MM.1S (cell line): ENCODE measurements at regions not wholly inside any gene's neighbourhood (a gene's known extent, or its start where the extent isn't known, plus 50 kb on each side); places are given as distances from the start of the nearest gene placed in this dataset.

Experiments
- DNase-seq: peaks from one replicate; pipeline ENCODE4 v3.0.0-alpha.2; 2015
- H2AFZ ChIP-seq: fragments of 300-600 bp; sonication (generic); 2 replicates; pipeline ENCODE4 v1.6.0; 2016; ENCODE audit warnings: antibody characterized with exemption, low read length
- H3F3A ChIP-seq: fragments of 300-600 bp; sonication (generic); 2 replicates; pipeline ENCODE4 v1.6.1; 2016; ENCODE audit warnings: mild to moderate bottlenecking, antibody characterized with exemption, low read length, moderate library complexity, mixed read lengths; ENCODE audit not compliant: insufficient read depth
- H3K27ac ChIP-seq: fragments of 300-600 bp; sonication (generic); 2 replicates; pipeline ENCODE4 v1.5.1; 2016; ENCODE audit warnings: mild to moderate bottlenecking, low read length
- H3K27me3 ChIP-seq: fragments of 300-600 bp; sonication (generic); replicated peaks from 2 replicates; pipeline ENCODE4 v1.6.0; 2016; ENCODE audit warnings: low read length; ENCODE audit not compliant: insufficient read depth
- H3K36me3 ChIP-seq: fragments of 300-600 bp; sonication (generic); replicated peaks from 2 replicates; pipeline ENCODE4 v1.6.1; 2016; ENCODE audit warnings: mild to moderate bottlenecking, low read length, mixed read lengths; ENCODE audit not compliant: insufficient read depth
- H3K4me1 ChIP-seq: fragments of 300-600 bp; sonication (generic); 2 replicates; pipeline ENCODE4 v1.6.1; 2016; ENCODE audit warnings: low read length, mixed read lengths
- H3K4me2 ChIP-seq: fragments of 300-600 bp; sonication (generic); 2 replicates; pipeline ENCODE4 v1.6.0; 2016; ENCODE audit warnings: low read depth, low read length
- H3K4me3 ChIP-seq: fragments of 300-600 bp; sonication (generic); 2 replicates; pipeline ENCODE4 v1.5.1; 2016; ENCODE audit warnings: low read length, mixed read lengths
- H3K79me2 ChIP-seq: fragments of 300-600 bp; sonication (generic); 2 replicates; pipeline ENCODE4 v1.6.1; 2016; ENCODE audit warnings: mixed run types, low read length, mixed read lengths
- H3K9ac ChIP-seq: fragments of 300-600 bp; sonication (generic); 2 replicates; pipeline ENCODE4 v1.6.1; 2016; ENCODE audit warnings: low read length, mixed read lengths
- H3K9me2 ChIP-seq: fragments of 300-600 bp; sonication (generic); replicated peaks from 2 replicates; pipeline ENCODE4 v1.6.1; 2016; ENCODE audit warnings: mild to moderate bottlenecking, low read length, mixed read lengths; ENCODE audit not compliant: insufficient read depth
- H3K9me3 ChIP-seq: fragments of 300-600 bp; sonication (generic); replicated peaks from 2 replicates; pipeline ENCODE4 v1.6.1; 2016; ENCODE audit warnings: mild to moderate bottlenecking, low read length, mixed read lengths; ENCODE audit not compliant: insufficient read depth
- H4K20me1 ChIP-seq: fragments of 300-600 bp; sonication (generic); 2 replicates; pipeline ENCODE4 v1.6.1; 2016; ENCODE audit warnings: mild to moderate bottlenecking, low read length, moderate library complexity, mixed read lengths; ENCODE audit not compliant: insufficient read depth
- CTCF ChIP-seq: fragments of 300-600 bp; sonication (generic); IDR thresholded peaks from 2 replicates; pipeline ENCODE4 v1.5.1; 2016; ENCODE audit warnings: antibody characterized with exemption, low read length, mixed read lengths
- EZH2 ChIP-seq: fragments of 300-600 bp; sonication (generic); optimal IDR thresholded peaks from 2 replicates; pipeline ENCODE3; 2017; ENCODE audit warnings: low read depth, mild to moderate bottlenecking, antibody characterized with exemption, low read length, mixed read lengths
- EZH2phosphoT487 ChIP-seq: fragments of 300-600 bp; sonication (generic); IDR thresholded peaks from 2 replicates; pipeline ENCODE4 v1.6.1; 2018; ENCODE audit warnings: antibody characterized with exemption, low read length

GRCh38 chr10:57222603-57223002, 861.5 kb upstream of the ZWINT start:
- H3K9me2 ChIP-seq = no peaks in the 10 kb centered on the region
- no peak overlapping the region for H3K9ac ChIP-seq
- no peaks in the 10 kb centered on the region for H3K79me2 ChIP-seq
- H3K4me3 ChIP-seq = no peak overlapping the region
- H3K36me3 ChIP-seq = no peaks in the 10 kb centered on the region
- no peak for DNase-seq
- H3K9me3 ChIP-seq = no peaks in the 10 kb centered on the region
- no peak overlapping the region for H3K4me2 ChIP-seq
- no peaks in the 10 kb centered on the region for H4K20me1 ChIP-seq
- H3K27ac ChIP-seq = no peak overlapping the region
- H3F3A ChIP-seq = no peaks in the 10 kb centered on the region
- H3K27me3 ChIP-seq = no peaks in the 10 kb centered on the region
- H2AFZ ChIP-seq = no peak overlapping the region
- TF ChIP-seq CTCF = no peak
- H3K4me1 ChIP-seq = no peaks in the 10 kb centered on the region

GRCh38 chr10:57222129-57222528, 861.1 kb upstream of the ZWINT start:
- Histone ChIP-seq H3K79me2 (no peaks in the 10 kb centered on the region), H3K4me1 (no peaks in the 10 kb centered on the region), H3K4me2 (no peak overlapping the region), H3K9me3 (no peaks in the 10 kb centered on the region), H4K20me1 (no peaks in the 10 kb centered on the region), H3K36me3 (no peaks in the 10 kb centered on the region), H3K9me2 (no peaks in the 10 kb centered on the region), H3K27ac (no peak overlapping the region), H3F3A (no peaks in the 10 kb centered on the region), H3K4me3 (no peak overlapping the region), H2AFZ (no peak overlapping the region), H3K27me3 (no peaks in the 10 kb centered on the region), H3K9ac (no peak overlapping the region)
- no peak for DNase-seq
- TF ChIP-seq CTCF (no peak), EZH2phosphoT487 (no peak), EZH2 (no peak)

DNA sequence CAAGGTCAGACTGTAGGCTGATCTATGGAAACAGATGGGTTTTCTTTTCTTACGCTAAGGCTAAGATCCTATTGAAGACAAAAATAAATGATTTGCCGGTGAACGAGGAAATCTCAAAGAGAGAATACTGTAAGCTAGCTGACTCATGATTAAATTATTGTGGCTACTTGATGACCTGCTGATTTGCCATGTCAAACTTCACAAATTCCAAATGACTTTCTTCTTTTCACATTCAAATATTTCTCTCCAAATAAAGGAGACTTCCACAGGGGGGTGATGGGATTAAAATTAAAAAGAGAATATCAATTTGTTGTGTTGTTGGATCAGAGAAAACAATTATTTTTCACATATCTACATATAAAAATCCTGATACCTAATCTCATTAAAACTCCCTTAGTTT, 860.6 kb upstream of the ZWINT start:
- Histone ChIP-seq H3K9me2 (no peaks in the 10 kb centered on the region), H3K4me2 (no peak overlapping the region), H3K79me2 (no peaks in the 10 kb centered on the region), H3K4me1 (no peaks in the 10 kb centered on the region), H3K9me3 (no peaks in the 10 kb centered on the region), H3K27ac (no peak overlapping the region), H3K27me3 (no peaks in the 10 kb centered on the region), H4K20me1 (no peaks in the 10 kb centered on the region), H2AFZ (no peak overlapping the region), H3K4me3 (no peak overlapping the region), H3F3A (no peaks in the 10 kb centered on the region), H3K9ac (no peak overlapping the region), H3K36me3 (no peaks in the 10 kb centered on the region)
- DNase-seq = no peak
- TF ChIP-seq EZH2phosphoT487 (no peak), CTCF (no peak), EZH2 (no peak)

DNA sequence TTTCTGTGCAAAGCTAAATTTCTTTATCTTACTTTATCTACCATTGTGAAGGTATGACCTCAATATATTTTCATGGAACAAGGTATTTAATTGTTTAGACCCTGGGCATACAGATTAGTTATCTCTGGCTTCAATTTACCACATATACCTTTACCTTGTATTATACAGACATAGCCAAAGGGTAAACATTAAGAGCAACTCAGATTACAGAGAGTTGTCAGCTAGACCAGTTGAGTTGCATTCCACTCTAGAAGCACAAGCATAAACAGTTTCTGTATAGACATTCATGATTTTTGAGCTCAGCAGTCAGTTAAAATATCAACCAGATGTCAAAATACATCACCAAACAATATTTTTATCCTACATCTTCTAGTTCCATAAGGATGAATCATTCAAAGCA, 857.3 kb upstream of the ZWINT start:
- H3K27me3 ChIP-seq = no peaks in the 10 kb centered on the region
- DNase-seq = no peak
- no peak overlapping the region for H3K4me3 ChIP-seq
- H3K4me2 ChIP-seq = no peak overlapping the region
- no peak for TF ChIP-seq EZH2
- no peak for TF ChIP-seq CTCF
- no peak for TF ChIP-seq EZH2phosphoT487
- H3K4me1 ChIP-seq = no peaks in the 10 kb centered on the region
- H3K79me2 ChIP-seq = no peaks in the 10 kb centered on the region
- H4K20me1 ChIP-seq = no peaks in the 10 kb centered on the region
- no peaks in the 10 kb centered on the region for H3F3A ChIP-seq
- H3K36me3 ChIP-seq = no peaks in the 10 kb centered on the region
- H3K9me2 ChIP-seq = no peaks in the 10 kb centered on the region
- no peak overlapping the region for H2AFZ ChIP-seq
- no peaks in the 10 kb centered on the region for H3K9me3 ChIP-seq
- H3K27ac ChIP-seq = no peak overlapping the region
- H3K9ac ChIP-seq = no peak overlapping the region
